Body of pancreas (tissue), 4 donors: ENCODE measurements at regions not wholly inside any gene's neighbourhood (a gene's known extent, or its start where the extent isn't known, plus 50 kb on each side); places are given as distances from the start of the nearest gene placed in this dataset.

Experiments
- ATAC-seq: fragments of 150-250 bp; one replicate; pipeline ENCODE4 v1.9.1; 2016
- DNase-seq, 4 donors: peaks; one replicate each; pipeline ENCODE4 v3.0.0-alpha.2; 2019
- H3K27ac ChIP-seq, 4 donors: fragments of 200-600 bp; sonication (generic); 1 replicate in 3 of 4; 2 replicates in 1 of 4; pipeline versions ENCODE4 v1.5.1 to v1.6.1; 2016 to 2019; ENCODE audit warnings: mild to moderate bottlenecking in 1 of 4, mixed read lengths in 1 of 4, moderate library complexity in 1 of 4
- H3K27me3 ChIP-seq, 2 donors: fragments of 200-600 bp; sonication (generic); one replicate each; pipeline ENCODE4 v1.6.0; 2016; ENCODE audit warnings: mild to moderate bottlenecking in 1 of 2
- H3K36me3 ChIP-seq, 2 donors: fragments of 200-600 bp; sonication (generic); replicated peaks in 1 of 2; 2 replicates each; pipeline ENCODE4 v1.5.1; 2016; ENCODE audit warnings: low read depth in 2 of 2; ENCODE audit not compliant: insufficient read depth in 1 of 2
- H3K4me1 ChIP-seq: fragments of 200-600 bp; sonication (generic); one replicate; pipeline ENCODE4 v1.6.0; 2016
- H3K4me3 ChIP-seq, 2 donors: fragments of 200-600 bp; sonication (generic); 1 replicate in 1 of 2; 2 replicates in 1 of 2; pipeline ENCODE4 v1.5.1; 2016 to 2019
- H3K9me3 ChIP-seq, 3 donors: fragments of 200-600 bp; sonication (generic); 1 replicate in 2 of 3; 2 replicates in 1 of 3; pipeline ENCODE4 v1.5.1; 2016
- POLR2A ChIP-seq, 3 donors: fragments of 450-650 bp; IDR thresholded peaks; one replicate each; pipeline ENCODE4 v1.6.1; 2016; ENCODE audit warnings: antibody characterized with exemption in 3 of 3, mild to moderate bottlenecking in 2 of 3
- WGBS, 2 donors: methylation state at CpG; one replicate each; pipeline ENCODE4 v1.1.5; 2017; 5-methylcytosine and 5-hydroxymethylcytosine counted together
- intact Hi-C: fragments of 100-400 bp; cut with DNase I; formaldehyde crosslinking; loops from one replicate; pipeline ENCODE4 v1.15.1; 2023
- TF ChIP-seq, protein P1 (sequence below), 7 experiments: fragments of 450-650 bp in 4 of 7; fragments of 200-600 bp in 3 of 7; sonication (generic) in 3 of 7; IDR thresholded peaks; one replicate each; pipeline ENCODE4 v1.5.1; 2016 to 2019; ENCODE audit warnings: antibody characterized with exemption in 7 of 7

- Histone ChIP-seq H3K9me3 (no peaks in the 10 kb centered on the region), H3K36me3 (no peaks in the 10 kb centered on the region), H3K4me3 (no peak overlapping the region), H3K4me1 (peaks cover 5% of the 10 kb centered on the region), H3K27me3 (no peaks in the 10 kb centered on the region), H3K27ac (no peak overlapping the region)
- ATAC-seq (no peak), DNase-seq (peak in 2 of 4 donors; percentile 6 to 19)
- intact Hi-C loops = no loop called here
- WGBS, 2 donors = 81 to 86% methylated on average over 16 of the region's 16 CpGs
- TF ChIP-seq POLR2A (IDR thresholded peaks at IDR 0.05) = no peak
- TF ChIP-seq, protein P1, sequence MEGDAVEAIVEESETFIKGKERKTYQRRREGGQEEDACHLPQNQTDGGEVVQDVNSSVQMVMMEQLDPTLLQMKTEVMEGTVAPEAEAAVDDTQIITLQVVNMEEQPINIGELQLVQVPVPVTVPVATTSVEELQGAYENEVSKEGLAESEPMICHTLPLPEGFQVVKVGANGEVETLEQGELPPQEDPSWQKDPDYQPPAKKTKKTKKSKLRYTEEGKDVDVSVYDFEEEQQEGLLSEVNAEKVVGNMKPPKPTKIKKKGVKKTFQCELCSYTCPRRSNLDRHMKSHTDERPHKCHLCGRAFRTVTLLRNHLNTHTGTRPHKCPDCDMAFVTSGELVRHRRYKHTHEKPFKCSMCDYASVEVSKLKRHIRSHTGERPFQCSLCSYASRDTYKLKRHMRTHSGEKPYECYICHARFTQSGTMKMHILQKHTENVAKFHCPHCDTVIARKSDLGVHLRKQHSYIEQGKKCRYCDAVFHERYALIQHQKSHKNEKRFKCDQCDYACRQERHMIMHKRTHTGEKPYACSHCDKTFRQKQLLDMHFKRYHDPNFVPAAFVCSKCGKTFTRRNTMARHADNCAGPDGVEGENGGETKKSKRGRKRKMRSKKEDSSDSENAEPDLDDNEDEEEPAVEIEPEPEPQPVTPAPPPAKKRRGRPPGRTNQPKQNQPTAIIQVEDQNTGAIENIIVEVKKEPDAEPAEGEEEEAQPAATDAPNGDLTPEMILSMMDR (IDR thresholded peaks at IDR 0.05) = peak in 2 of 7 experiments; percentile 6 to 12
Observed at GRCh38 chr12:19572920-19573558, 133.7 kb downstream of the AEBP2 start.

- ATAC-seq (no peak), DNase-seq (no peak)
- no peak for TF ChIP-seq POLR2A (IDR thresholded peaks at IDR 0.05)
- TF ChIP-seq, protein P1 (IDR thresholded peaks at IDR 0.05) = no peak
- H3K36me3 ChIP-seq = no peaks in the 10 kb centered on the region
- 95 to 96% methylated on average over 7 to 8 of the region's 11 CpGs for WGBS, 2 donors
- H3K27ac ChIP-seq = no peak overlapping the region
- no peaks in the 10 kb centered on the region for H3K9me3 ChIP-seq
- H3K4me3 ChIP-seq = no peak overlapping the region
- no peaks in the 10 kb centered on the region for H3K27me3 ChIP-seq
- intact Hi-C loops = no loop called here
- peaks cover 5% of the 10 kb centered on the region for H3K4me1 ChIP-seq
Observed at GRCh38 chr12:19573866-19574265, 134.6 kb downstream of the AEBP2 start.

- Histone ChIP-seq H3K27me3 (no peaks in the 10 kb centered on the region), H3K27ac (no peak overlapping the region), H3K9me3 (no peaks in the 10 kb centered on the region), H3K4me3 (no peak overlapping the region), H3K4me1 (peaks cover 5% of the 10 kb centered on the region), H3K36me3 (no peaks in the 10 kb centered on the region)
- DNase-seq (no peak), ATAC-seq (no peak)
- TF ChIP-seq, protein P1 (IDR thresholded peaks at IDR 0.05) = no peak
- TF ChIP-seq POLR2A (IDR thresholded peaks at IDR 0.05) = no peak
- intact Hi-C loops = no loop called here
Observed at GRCh38 chr12:19574601-19575000, 135.3 kb downstream of the AEBP2 start.

- no peak for TF ChIP-seq POLR2A (IDR thresholded peaks at IDR 0.05)
- TF ChIP-seq, protein P1 (IDR thresholded peaks at IDR 0.05) = no peak
- H3K36me3 ChIP-seq = no peaks in the 10 kb centered on the region
- DNase-seq (peak; percentile 22 to 51 (median 38)), ATAC-seq (peak; percentile 21)
- H3K4me3 ChIP-seq = no peak overlapping the region
- no peaks in the 10 kb centered on the region for H3K27me3 ChIP-seq
- intact Hi-C loops = no loop called here
- H3K9me3 ChIP-seq = no peaks in the 10 kb centered on the region
- H3K27ac ChIP-seq = no peak overlapping the region
- peaks cover 5% of the 10 kb centered on the region for H3K4me1 ChIP-seq
- WGBS, 2 donors = 57 to 67% methylated on average over 5 of the region's 5 CpGs
Observed at GRCh38 chr12:19575337-19576243, 136.3 kb downstream of the AEBP2 start.
